ENCODE measurements at regions not wholly inside any gene's neighbourhood (a gene's known extent, or its start where the extent isn't known, plus 50 kb on each side); places are given as distances from the start of the nearest gene placed in this dataset.

- TF ChIP-seq CTCF (IDR thresholded peaks at IDR 0.05): no peak
- no peak for TF ChIP-seq POLR2A (IDR thresholded peaks at IDR 0.05)
These were observed 271.9 kb upstream of the SLC14A2 start for GRCh38 chr18:45343365-45343764.

Data from right lobe of liver (tissue), 4 donors.